Activated gamma-delta T cell treated with anti-CD3 and anti-CD28 coated beads, Interleukin-2, amount 50 U/mL, for 16 hours (primary cell): ENCODE measurements at regions not wholly inside any gene's neighbourhood (a gene's known extent, or its start where the extent isn't known, plus 50 kb on each side); places are given as distances from the start of the nearest gene placed in this dataset.
"Not testable (repeated sequence)": the region's sequence is repeated elsewhere in the genome, so short reads cannot be mapped to it uniquely, and the experiment has no call there.

Experiments
- DNase-seq: peaks from one replicate; pipeline ENCODE4 v3.0.0-alpha.2; 2020; ENCODE audit warnings: low read depth

GRCh38 chr1:200282497-200283122 is 127.2 kb downstream of the ZNF281 start:
- no peak for DNase-seq

GRCh38 chr1:200281201-200281835 is 128.5 kb downstream of the ZNF281 start:
- no peak for DNase-seq

DNA sequence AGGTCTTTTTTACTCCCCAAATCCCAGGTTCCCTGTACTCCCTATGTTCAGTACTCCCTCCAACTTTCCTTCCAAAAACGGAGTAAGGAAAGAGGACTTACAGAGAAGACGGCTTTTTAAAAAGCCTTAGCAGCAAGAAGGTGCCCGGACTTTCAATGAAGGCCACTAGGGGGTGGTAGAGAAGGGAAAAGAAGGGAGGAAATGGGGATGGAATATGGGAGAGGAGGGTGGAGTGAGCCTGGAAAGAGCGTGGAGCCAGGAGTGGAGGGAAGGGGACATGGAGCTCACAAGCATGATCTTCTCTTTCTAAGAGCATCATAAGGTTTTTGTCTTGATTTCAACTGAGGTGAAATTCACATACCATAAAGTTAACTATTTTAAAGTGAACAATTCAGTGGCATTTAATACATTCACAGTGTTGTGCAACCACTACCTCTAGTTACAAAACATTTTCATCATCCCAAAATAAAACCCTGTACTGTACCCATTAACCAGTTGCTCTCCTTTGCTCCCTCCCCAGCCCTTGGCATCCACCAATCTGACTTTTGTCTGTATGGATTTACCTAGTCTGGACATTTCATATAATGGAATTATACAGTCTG is 129.9 kb downstream of the ZNF281 start:
- DNase-seq, result no peak

DNA sequence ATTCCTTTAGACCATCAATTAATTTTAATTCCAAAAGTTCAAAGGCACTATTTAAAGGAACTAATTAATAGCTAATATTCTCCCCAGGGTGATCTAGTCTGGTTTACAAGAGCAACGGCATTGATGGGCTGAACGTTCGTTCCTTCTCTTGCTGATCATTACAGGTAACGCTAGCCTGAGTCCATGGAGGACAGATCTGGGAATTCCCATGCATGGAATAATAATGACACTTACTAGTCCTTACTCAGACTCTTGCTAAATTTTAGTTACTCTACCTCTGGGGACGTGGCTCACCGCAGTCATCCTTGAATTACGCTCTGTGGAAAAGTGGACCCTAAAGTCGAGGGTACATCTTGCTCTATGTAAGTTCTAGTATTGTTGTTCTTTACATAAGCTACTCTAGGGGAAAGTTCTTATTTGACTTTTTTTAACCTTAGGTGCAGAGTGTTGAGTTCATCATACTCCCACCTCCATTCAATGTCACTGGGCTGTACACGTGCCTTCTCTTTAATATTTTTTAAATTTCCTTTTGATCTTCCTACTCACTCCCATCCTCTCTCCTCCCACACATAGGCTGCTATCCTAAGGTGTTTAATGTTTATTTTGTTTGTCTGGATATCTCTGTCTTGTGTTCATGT is 133.9 kb downstream of the ZNF281 start:
- DNase-seq, result no peak

- no peak for DNase-seq
Observed at GRCh38 chr1:200275415-200275814, 134.4 kb downstream of the ZNF281 start.

GRCh38 chr1:200274116-200274515 is 135.7 kb downstream of the ZNF281 start:
- no peak for DNase-seq

GRCh38 chr1:200272481-200273068 is 137.3 kb downstream of the ZNF281 start:
- no peak for DNase-seq

DNA sequence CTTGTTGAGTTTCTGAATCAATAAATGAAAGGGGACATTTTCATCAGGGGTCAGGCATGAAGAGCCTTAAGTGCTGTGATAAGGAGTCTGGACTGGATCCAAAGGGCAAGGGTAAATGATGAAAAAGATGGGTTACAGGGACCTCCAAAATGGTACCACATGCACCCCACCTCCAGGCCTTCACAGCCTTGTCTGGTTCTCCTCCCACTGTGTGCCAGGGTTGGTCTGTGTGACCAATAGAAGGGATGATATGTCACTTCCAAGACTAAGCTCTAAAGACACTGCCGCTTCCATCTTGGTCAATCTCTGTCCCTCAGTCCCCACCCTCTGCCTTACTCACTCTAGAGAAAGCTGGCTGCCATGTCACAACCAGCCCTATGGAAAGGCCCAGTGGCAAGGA is 140.6 kb downstream of the ZNF281 start:
- DNase-seq, result no peak

DNA sequence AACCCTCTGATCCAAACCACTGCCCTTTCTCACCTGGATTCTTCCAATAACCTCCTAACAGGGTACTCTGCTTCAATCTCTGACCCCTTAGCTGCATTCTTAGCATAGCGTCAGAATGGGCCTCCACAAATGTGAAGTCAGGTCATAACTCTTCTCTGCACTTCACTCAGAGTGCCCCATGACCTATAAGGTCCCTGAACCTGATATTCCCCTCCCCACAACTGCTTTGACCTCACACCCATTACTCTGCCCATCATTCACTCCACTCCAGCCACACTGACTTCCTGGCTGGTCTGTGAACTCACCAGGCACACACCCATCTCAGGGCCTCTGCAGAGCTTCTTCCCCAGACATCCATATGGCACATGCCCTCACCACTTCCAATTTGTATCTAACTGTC is 141.9 kb downstream of the ZNF281 start:
- DNase-seq, result no peak

- DNase-seq, result no peak
Observed at GRCh38 chr1:200267458-200267857, 142.4 kb downstream of the ZNF281 start.

- no peak for DNase-seq
Observed at GRCh38 chr1:200266871-200267270, 143.0 kb downstream of the ZNF281 start.

- no peak for DNase-seq
Observed at GRCh38 chr1:200265881-200266280, 144.0 kb downstream of the ZNF281 start.

DNA sequence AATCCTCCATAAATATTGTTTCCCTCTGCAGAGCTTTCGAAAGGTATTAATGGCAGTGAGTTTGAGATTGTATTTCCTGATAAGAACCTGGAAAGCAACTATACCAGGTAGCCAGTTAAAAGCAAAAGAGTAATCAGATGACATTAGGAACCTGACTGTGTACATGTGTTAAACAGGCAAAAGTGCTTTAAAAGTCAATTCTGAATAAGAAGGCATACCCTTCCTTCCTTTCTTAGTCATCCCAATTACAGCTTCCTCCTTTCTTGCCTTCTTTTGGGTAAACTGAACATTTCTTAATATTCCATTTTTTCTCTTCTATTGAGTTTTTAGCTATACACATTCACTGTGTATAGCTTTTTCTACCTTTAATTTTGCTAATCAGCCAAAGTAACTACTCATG is 144.7 kb downstream of the ZNF281 start:
- DNase-seq, result no peak

- no peak for DNase-seq
Observed at GRCh38 chr1:200263203-200263602, 146.6 kb downstream of the ZNF281 start.

GRCh38 chr1:200262326-200262965 is 147.4 kb downstream of the ZNF281 start:
- no peak for DNase-seq

DNA sequence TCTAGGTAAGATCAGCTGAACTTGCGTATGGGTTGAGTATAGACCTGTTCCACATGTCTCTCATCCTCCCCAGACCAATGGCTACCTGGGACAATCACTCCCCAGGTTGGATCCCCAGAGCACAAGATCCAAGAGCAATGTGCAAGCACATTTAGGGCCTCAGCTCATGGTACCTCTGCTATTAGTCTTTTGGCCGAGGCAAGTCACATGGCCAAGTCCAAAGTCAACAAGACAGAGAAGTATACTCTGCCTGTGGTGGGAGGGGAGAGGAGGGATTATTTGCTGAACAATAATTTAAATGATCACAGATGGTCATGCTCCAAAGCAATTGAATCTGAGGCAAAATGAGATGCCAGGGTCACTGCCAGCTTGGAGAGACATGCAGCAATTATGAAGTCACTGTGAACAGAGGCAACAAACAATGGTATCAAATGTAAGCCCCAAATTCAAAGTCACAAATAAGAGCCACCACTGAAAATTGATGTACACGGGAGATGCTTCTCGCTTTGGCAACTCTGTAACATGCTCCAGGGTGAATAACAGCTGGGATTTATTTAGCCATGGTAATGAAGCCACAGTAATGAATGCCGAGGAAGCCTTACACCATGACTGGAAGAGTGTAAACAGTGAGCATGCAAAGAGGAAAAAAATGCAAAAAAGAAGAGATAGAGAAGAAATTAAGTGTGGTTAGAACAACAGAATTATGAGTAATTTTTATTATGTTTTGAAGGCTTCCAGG is 149.1 kb downstream of the ZNF281 start:
- DNase-seq, result no peak

- no peak for DNase-seq
Observed at GRCh38 chr1:200258447-200259375, 151.1 kb downstream of the ZNF281 start.

DNA sequence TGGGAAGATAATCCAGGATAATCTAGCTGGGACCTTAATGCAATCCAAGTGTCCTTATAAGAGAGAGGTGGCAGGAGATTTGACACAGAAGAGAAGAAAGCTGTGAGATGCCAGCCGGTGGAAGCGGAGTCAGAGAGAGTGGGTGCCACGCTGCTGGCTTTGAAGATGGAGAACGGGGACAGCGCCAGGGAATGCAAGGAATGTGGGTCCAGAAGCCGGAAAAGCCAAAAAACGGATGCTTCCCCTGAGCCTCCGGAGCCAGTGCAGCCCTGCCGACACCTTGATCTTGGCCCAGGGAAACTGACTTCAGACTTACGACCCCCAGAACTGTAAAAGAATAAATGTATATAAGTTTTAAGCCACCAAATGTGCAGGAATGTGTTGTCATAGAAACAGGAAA is 152.6 kb downstream of the ZNF281 start:
- no peak for DNase-seq

GRCh38 chr1:200254602-200255001 is 155.2 kb downstream of the ZNF281 start:
- not testable (repeated sequence) for DNase-seq

DNA sequence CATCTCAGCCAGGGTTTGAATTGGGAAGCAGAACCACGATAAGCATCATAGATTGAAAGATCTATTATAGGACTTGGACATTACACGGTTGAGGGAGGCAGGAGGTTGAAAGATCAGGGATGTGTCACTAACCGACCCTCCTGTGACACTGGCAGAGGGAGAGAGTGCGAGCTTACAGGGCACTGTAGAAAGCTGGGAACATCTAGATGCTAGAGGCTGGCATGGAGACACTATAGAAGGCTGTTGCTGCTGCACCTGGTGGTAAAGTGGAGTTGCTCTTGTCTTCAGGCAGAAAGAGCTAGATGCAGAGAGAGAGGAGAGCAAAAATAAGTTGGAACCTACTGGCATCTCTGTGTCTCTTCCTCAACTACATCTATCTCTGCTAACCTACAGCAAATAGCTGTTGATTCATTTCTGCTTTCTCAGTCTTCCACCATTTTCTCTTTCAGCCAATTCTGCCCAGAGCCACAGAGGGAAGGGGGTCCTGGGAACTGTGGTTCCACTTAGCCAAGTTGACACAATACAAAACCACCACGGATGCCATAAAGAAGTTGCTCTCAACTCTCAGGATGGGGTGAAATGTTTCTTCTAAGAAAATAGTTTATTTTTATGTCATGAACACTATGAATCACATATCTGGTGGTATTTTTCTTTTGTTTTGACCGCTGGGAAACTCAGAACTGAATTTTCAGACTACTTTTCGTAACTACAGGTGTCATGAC is 155.9 kb downstream of the ZNF281 start:
- no peak for DNase-seq
